Panc1 (cell line): ENCODE measurements at regions not wholly inside any gene's neighbourhood (a gene's known extent, or its start where the extent isn't known, plus 50 kb on each side); places are given as distances from the start of the nearest gene placed in this dataset.

Experiments
- ATAC-seq: fragments of 200-7000 bp; cut with Tn5 transposase; 2 replicates; pipeline ENCODE4 v1.9.1; 2020; ENCODE audit warnings: mild to moderate bottlenecking, moderate library complexity
- BruUV-seq: library from RNA; stranded (reverse); fragments of 400-500 nt; replicated peaks from 2 replicates; lab custom pipeline; 2021; lab: Mats Ljungman, UMichigan
- CTCF ChIA-PET: fragments of 300-600 bp; sonication (Branson Sonifier 250); formaldehyde crosslinking; loops from one replicate; lab custom pipeline; 2022; ENCODE audit warnings: antibody characterized with exemption; lab: Charles Lee
- POLR2A ChIA-PET: fragments of 300-600 bp; sonication (Branson Sonifier 250); formaldehyde crosslinking; loops from one replicate; lab custom pipeline; 2022; ENCODE audit warnings: antibody characterized with exemption; lab: Charles Lee
- DNase-seq: peaks from one replicate; pipeline ENCODE4 v3.0.0-alpha.2; 2010; ENCODE audit warnings: low read depth, low spot score
- H3K27ac ChIP-seq: 2 replicates; pipeline ENCODE4 v1.5.1; 2011; ENCODE audit warnings: mild to moderate bottlenecking, low read length, inconsistent platforms
- H3K27me3 ChIP-seq: fragments of 200-500 bp; sonication (Bioruptor generic); 2 replicates; pipeline ENCODE4 v1.6.0; 2014; ENCODE audit warnings: low read length, inconsistent platforms; ENCODE audit not compliant: control insufficient read depth, insufficient read depth
- H3K36me3 ChIP-seq: fragments of 200-500 bp; sonication (Bioruptor generic); 2 replicates; pipeline ENCODE4 v1.5.1; 2014; ENCODE audit warnings: inconsistent platforms, mild to moderate bottlenecking, low read length, moderate library complexity; ENCODE audit not compliant: control insufficient read depth, insufficient read depth
- H3K4me1 ChIP-seq: 2 replicates; pipeline ENCODE4 v1.5.1; 2011; ENCODE audit warnings: inconsistent platforms, mild to moderate bottlenecking, low read length, moderate library complexity; ENCODE audit not compliant: control insufficient read depth, insufficient read depth
- H3K4me3 ChIP-seq, 2 experiments: 2 replicates each; pipeline ENCODE4 v1.5.1; 2011 to 2012; ENCODE audit warnings: low read depth in 2 of 2, low read length in 2 of 2, mild to moderate bottlenecking in 2 of 2, inconsistent platforms in 1 of 2, moderate library complexity in 1 of 2
- H3K9me3 ChIP-seq: fragments of 200-500 bp; sonication (Bioruptor generic); 2 replicates; pipeline ENCODE4 v1.5.1; 2014; ENCODE audit warnings: low read depth, mild to moderate bottlenecking, inconsistent platforms, low read length, moderate library complexity; ENCODE audit not compliant: control insufficient read depth, insufficient read depth
- CTCF ChIP-seq: fragments of 450-650 bp; IDR thresholded peaks from 2 replicates; pipeline ENCODE4 v1.5.1; 2017; ENCODE audit warnings: mild to moderate bottlenecking
- POLR2AphosphoS5 ChIP-seq: IDR thresholded peaks from 2 replicates; pipeline ENCODE4 v1.6.1; 2012; ENCODE audit warnings: mild to moderate bottlenecking, low read depth, low read length, moderate library complexity
- REST ChIP-seq, 2 experiments: IDR thresholded peaks; 2 replicates each; pipeline ENCODE4 v1.6.1; 2011 to 2012; ENCODE audit warnings: low read depth in 2 of 2, control low read depth in 1 of 2, low read length in 1 of 2, mild to moderate bottlenecking in 1 of 2, moderate library complexity in 1 of 2; ENCODE audit not compliant: insufficient read depth in 1 of 2
- SIN3A ChIP-seq: IDR thresholded peaks from 2 replicates; pipeline ENCODE4 v1.6.1; 2012; ENCODE audit warnings: low read depth, mild to moderate bottlenecking, low read length, moderate library complexity, borderline replicate concordance; ENCODE audit not compliant: insufficient read depth
- TCF7L2 ChIP-seq: IDR thresholded peaks from 2 replicates; pipeline ENCODE4 v1.6.1; 2011; ENCODE audit warnings: mild to moderate bottlenecking, low read depth, low read length, inconsistent platforms
- in situ Hi-C: cut with HindIII; loops from 2 replicates; pipeline ENCODE4 v1.10.0; 2016; ENCODE audit warnings: low sequenced_read_pairs, low pct_unique_long_range_greater_than_20kb
- intact Hi-C: fragments of 100-400 bp; cut with micrococcal nuclease; formaldehyde crosslinking; loops from one replicate; pipeline ENCODE4 v1.10.0; 2022; ENCODE audit not compliant: unreplicated experiment

- Histone ChIP-seq H3K4me1 (no peaks in the 10 kb centered on the region), H3K27me3 (no peaks in the 10 kb centered on the region), H3K4me3 (no peak overlapping the region), H3K36me3 (no peaks in the 10 kb centered on the region), H3K9me3 (no peaks in the 10 kb centered on the region), H3K27ac (no peak overlapping the region)
- in situ Hi-C loops (no loop called here), intact Hi-C loops (no loop called here)
- ChIA-PET CTCF (no interaction called here), POLR2A (no interaction called here)
- ATAC-seq: no peak
- TF ChIP-seq CTCF: no peak
- no peak for TF ChIP-seq POLR2AphosphoS5
- no peak for TF ChIP-seq SIN3A
- no peak for DNase-seq
- no TSS peak for BruUV-seq
Observed at GRCh38 chr9:99722877-99723276, 98.8 kb upstream of the NR4A3 start.

DNA sequence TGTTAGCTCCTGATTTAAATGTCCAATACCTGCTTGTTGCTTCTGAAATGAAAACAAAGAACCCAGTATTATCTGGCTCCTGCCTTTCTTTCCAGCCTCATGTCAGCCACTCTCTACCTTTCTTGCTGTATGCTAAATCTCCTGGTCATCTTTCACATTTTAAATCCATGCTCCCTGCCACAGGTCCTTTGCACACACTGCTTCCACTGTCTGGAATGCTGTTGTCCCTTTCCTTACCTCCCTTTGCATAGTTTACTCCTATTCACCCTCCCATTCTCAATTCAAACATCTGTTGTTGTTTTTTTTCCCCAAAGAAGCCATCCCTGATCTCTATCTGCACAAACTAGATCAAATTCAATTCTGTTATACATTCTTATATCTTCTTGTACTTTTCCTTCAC, 97.0 kb upstream of the NR4A3 start:
- Histone ChIP-seq H3K27me3 (no peaks in the 10 kb centered on the region), H3K27ac (no peak overlapping the region), H3K4me3 (no peak overlapping the region), H3K9me3 (no peaks in the 10 kb centered on the region), H3K36me3 (no peaks in the 10 kb centered on the region), H3K4me1 (no peaks in the 10 kb centered on the region)
- POLR2A ChIA-PET: no interaction called here
- in situ Hi-C loops (no loop called here), intact Hi-C loops (no loop called here)
- no TSS peak for BruUV-seq
- ATAC-seq: no peak
- TF ChIP-seq REST (IDR thresholded peaks at IDR 0.05; ENCODE audit: insufficient read depth in 1 of 2, low read depth in 2 of 2, low read length in 1 of 2) (no peak), SIN3A (no peak), POLR2AphosphoS5 (no peak), TCF7L2 (no peak), CTCF (no peak)
- CTCF ChIA-PET: no interaction called here
- no peak for DNase-seq
